ENCODE measurements at regions not wholly inside any gene's neighbourhood (a gene's known extent, or its start where the extent isn't known, plus 50 kb on each side); places are given as distances from the start of the nearest gene placed in this dataset.

GRCh38 chr6:105774247-105774646, 311.9 kb upstream of the PRDM1 start:
- TF ChIP-seq CTCF (IDR thresholded peaks at IDR 0.05; ENCODE audit: extremely low read depth, missing control alignments) = no peak
- no peak for DNase-seq (ENCODE audit: low spot score)

- no peak for TF ChIP-seq CTCF (IDR thresholded peaks at IDR 0.05; ENCODE audit: extremely low read depth, missing control alignments)
- DNase-seq (ENCODE audit: low spot score) = no peak
Observed at GRCh38 chr6:105771313-105771970, 314.7 kb upstream of the PRDM1 start.

GRCh38 chr6:105769987-105770386, 316.1 kb upstream of the PRDM1 start:
- DNase-seq (ENCODE audit: low spot score) = no peak
- TF ChIP-seq CTCF (IDR thresholded peaks at IDR 0.05; ENCODE audit: extremely low read depth, missing control alignments) = no peak

GRCh38 chr6:105769197-105769596, 316.9 kb upstream of the PRDM1 start:
- no peak for DNase-seq (ENCODE audit: low spot score)
- no peak for TF ChIP-seq CTCF (IDR thresholded peaks at IDR 0.05; ENCODE audit: extremely low read depth, missing control alignments)

- no peak for DNase-seq (ENCODE audit: low spot score)
- no peak for TF ChIP-seq CTCF (IDR thresholded peaks at IDR 0.05; ENCODE audit: extremely low read depth, missing control alignments)
Observed at GRCh38 chr6:105767541-105767940, 318.6 kb upstream of the PRDM1 start.

- TF ChIP-seq CTCF (IDR thresholded peaks at IDR 0.05; ENCODE audit: extremely low read depth, missing control alignments) = no peak
Observed at GRCh38 chr6:105765239-105765638, 320.9 kb upstream of the PRDM1 start.

GRCh38 chr6:105764315-105764714, 321.8 kb upstream of the PRDM1 start:
- DNase-seq (ENCODE audit: low spot score) = no peak

More at GRCh38 chr6:105765239-105765638, 320.9 kb upstream of the PRDM1 start:
- DNase-seq (ENCODE audit: low spot score) = no peak

More at GRCh38 chr6:105764315-105764714, 321.8 kb upstream of the PRDM1 start:
- TF ChIP-seq CTCF (IDR thresholded peaks at IDR 0.05; ENCODE audit: extremely low read depth, missing control alignments) = no peak
